ENCODE measurements at regions not wholly inside any gene's neighbourhood (a gene's known extent, or its start where the extent isn't known, plus 50 kb on each side); places are given as distances from the start of the nearest gene placed in this dataset.
"Not testable (repeated sequence)": the region's sequence is repeated elsewhere in the genome, so short reads cannot be mapped to it uniquely, and the experiment has no call there.

DNA sequence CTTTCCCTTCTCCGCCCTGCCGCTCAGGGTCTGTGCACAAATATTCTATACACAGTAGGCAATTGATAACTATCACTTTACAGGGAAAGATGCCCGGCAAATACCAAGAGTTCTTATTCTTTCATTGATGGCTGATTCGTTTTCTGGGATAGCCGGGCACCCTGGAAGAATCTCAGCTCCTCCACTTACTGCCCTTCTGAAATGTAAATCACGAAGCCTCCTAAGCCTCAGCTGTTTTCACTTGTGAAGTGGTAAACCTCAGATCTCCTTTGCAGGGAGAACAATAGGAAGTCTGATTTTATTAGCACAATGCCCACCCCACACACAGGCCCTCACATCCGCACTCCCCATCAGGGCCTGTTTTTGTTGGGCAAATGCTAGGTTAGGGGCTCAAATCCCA lies 203.8 kb upstream of the SPATA31A3 start:
- not testable (repeated sequence) for H3K9me3 ChIP-seq (ENCODE audit: control insufficient read depth, insufficient read depth, low read depth, low read length); H2AFZ ChIP-seq (ENCODE audit: low read length); H3K4me3 ChIP-seq (replicated peaks in 1 of 4; ENCODE audit: control extremely low read depth in 1 of 4, insufficient read depth in 1 of 4, low read depth in 3 of 4, low read length in 4 of 4); H4K20me1 ChIP-seq (ENCODE audit: control insufficient read depth, extremely low read depth, insufficient read depth, low read length); H3K9ac ChIP-seq (ENCODE audit: insufficient read depth, low read length); H3K36me3 ChIP-seq (ENCODE audit: control insufficient read depth, insufficient read depth, low read length); DNase-seq (ENCODE audit: low read depth in 2 of 2); H3K27me3 ChIP-seq (ENCODE audit: control insufficient read depth, insufficient read depth, low read length); H3K27ac ChIP-seq (ENCODE audit: insufficient read depth, low read length); H3K79me2 ChIP-seq (ENCODE audit: control insufficient read depth, insufficient read depth, low read length); H3K4me1 ChIP-seq (ENCODE audit: control insufficient read depth, extremely low read depth, insufficient read depth, low read length); H3K4me2 ChIP-seq (ENCODE audit: extremely low read depth, insufficient read depth, low read length)

DNA sequence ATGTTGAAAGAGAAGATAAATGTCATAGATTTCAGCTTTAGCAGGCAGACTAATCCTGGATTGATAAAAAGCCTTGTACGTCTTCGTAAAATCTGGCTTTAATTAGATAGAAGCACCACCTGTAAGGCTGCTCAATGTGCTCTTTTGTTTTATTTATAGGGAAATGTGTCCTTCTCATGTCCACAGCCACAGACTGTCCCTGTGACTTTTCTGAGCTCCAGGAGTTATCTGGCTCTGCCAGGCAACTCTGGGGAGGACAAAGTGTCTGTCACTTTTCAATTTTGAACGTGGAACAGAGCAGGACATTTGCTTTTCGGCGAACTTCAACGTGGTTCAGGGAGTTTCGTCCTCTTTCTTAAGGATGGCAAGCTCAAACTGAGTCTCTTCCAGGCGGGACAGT lies 203.0 kb upstream of the SPATA31A3 start:
- not testable (repeated sequence) for H2AFZ ChIP-seq (ENCODE audit: low read length); DNase-seq (ENCODE audit: low read depth in 2 of 2)

DNA sequence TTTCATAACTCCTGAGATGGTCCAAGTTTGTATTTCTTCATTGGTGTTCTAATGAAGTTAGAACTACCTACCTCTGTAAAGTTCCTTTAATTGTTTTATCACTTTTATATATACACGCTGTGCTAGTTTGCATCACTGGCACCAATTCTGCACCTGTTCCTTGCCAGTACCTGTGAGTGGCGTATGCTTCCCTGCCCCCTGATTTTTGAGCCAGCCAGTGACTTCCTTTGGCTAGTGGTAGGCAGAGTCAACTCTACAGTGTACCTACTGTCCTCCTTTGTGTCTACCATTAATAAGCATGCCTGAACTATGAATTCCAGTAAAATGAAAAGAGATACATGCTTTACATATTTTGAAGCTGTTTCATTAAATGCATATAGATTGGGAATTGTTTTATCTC lies 186.8 kb upstream of the SPATA31A3 start:
- not testable (repeated sequence) for H3K9ac ChIP-seq (ENCODE audit: insufficient read depth, low read length); H4K20me1 ChIP-seq (ENCODE audit: control insufficient read depth, extremely low read depth, insufficient read depth, low read length); H3K4me3 ChIP-seq (replicated peaks in 1 of 4; ENCODE audit: control extremely low read depth in 1 of 4, insufficient read depth in 1 of 4, low read depth in 3 of 4, low read length in 4 of 4); H3K4me1 ChIP-seq (ENCODE audit: control insufficient read depth, extremely low read depth, insufficient read depth, low read length); H2AFZ ChIP-seq (ENCODE audit: low read length); H3K79me2 ChIP-seq (ENCODE audit: control insufficient read depth, insufficient read depth, low read length); H3K9me3 ChIP-seq (ENCODE audit: control insufficient read depth, insufficient read depth, low read depth, low read length); DNase-seq (ENCODE audit: low read depth in 2 of 2); H3K4me2 ChIP-seq (ENCODE audit: extremely low read depth, insufficient read depth, low read length); H3K27me3 ChIP-seq (ENCODE audit: control insufficient read depth, insufficient read depth, low read length); H3K36me3 ChIP-seq (ENCODE audit: control insufficient read depth, insufficient read depth, low read length); H3K27ac ChIP-seq (ENCODE audit: insufficient read depth, low read length)

More for the DNA sequence above, 203.0 kb upstream of the SPATA31A3 start:
- not testable (repeated sequence) for H3K4me3 ChIP-seq (replicated peaks in 1 of 4; ENCODE audit: control extremely low read depth in 1 of 4, insufficient read depth in 1 of 4, low read depth in 3 of 4, low read length in 4 of 4); H3K27me3 ChIP-seq (ENCODE audit: control insufficient read depth, insufficient read depth, low read length); H4K20me1 ChIP-seq (ENCODE audit: control insufficient read depth, extremely low read depth, insufficient read depth, low read length); H3K79me2 ChIP-seq (ENCODE audit: control insufficient read depth, insufficient read depth, low read length); H3K27ac ChIP-seq (ENCODE audit: insufficient read depth, low read length); H3K4me2 ChIP-seq (ENCODE audit: extremely low read depth, insufficient read depth, low read length); H3K9ac ChIP-seq (ENCODE audit: insufficient read depth, low read length); H3K36me3 ChIP-seq (ENCODE audit: control insufficient read depth, insufficient read depth, low read length); H3K9me3 ChIP-seq (ENCODE audit: control insufficient read depth, insufficient read depth, low read depth, low read length); H3K4me1 ChIP-seq (ENCODE audit: control insufficient read depth, extremely low read depth, insufficient read depth, low read length)

DNA sequence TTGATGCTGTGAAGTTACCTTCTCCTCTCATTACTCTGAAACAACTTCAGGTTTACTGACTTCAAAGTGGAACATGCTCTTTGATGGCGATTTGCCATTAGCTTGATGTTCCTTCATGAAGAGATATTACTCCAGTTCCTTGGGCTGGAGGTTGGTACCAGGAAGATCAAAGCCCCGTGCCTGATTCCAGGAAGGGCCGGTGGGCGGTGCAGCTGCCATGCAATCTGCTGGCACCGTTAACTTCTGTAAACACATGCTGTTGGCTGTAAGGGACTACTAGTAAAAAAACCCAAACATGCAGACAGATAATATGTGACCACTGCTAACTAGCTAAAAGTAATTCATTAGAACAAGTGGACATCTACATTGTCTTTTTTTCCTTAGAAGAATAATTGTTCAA lies 182.8 kb upstream of the SPATA31A3 start:
- not testable (repeated sequence) for H3K27me3 ChIP-seq (ENCODE audit: control insufficient read depth, insufficient read depth, low read length); H3K27ac ChIP-seq (ENCODE audit: insufficient read depth, low read length); H3K4me2 ChIP-seq (ENCODE audit: extremely low read depth, insufficient read depth, low read length); H3K9ac ChIP-seq (ENCODE audit: insufficient read depth, low read length); H3K36me3 ChIP-seq (ENCODE audit: control insufficient read depth, insufficient read depth, low read length); H3K9me3 ChIP-seq (ENCODE audit: control insufficient read depth, insufficient read depth, low read depth, low read length); DNase-seq (ENCODE audit: low read depth in 2 of 2); H3K79me2 ChIP-seq (ENCODE audit: control insufficient read depth, insufficient read depth, low read length); H4K20me1 ChIP-seq (ENCODE audit: control insufficient read depth, extremely low read depth, insufficient read depth, low read length); H2AFZ ChIP-seq (ENCODE audit: low read length); H3K4me3 ChIP-seq (replicated peaks in 1 of 4; ENCODE audit: control extremely low read depth in 1 of 4, insufficient read depth in 1 of 4, low read depth in 3 of 4, low read length in 4 of 4); H3K4me1 ChIP-seq (ENCODE audit: control insufficient read depth, extremely low read depth, insufficient read depth, low read length)

DNA sequence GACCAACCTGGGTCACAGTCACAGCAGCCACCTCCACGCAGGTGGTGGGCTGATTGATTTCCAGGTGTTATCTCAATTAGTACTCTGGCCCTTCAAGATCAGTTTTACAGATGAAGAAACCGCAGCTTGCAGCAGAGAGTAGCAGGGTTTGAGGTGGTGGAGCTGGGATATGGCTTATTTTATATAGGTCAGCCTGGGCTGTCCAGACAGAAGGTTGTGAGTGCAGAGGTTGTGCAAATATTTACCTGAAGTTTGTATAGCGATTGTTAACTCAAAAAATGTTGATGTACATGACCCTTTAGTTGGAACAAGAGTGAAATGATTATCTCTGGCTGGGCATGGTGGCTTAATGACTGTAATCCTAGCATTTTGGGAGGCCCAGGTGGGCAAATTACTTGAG lies 179.4 kb upstream of the SPATA31A3 start:
- not testable (repeated sequence) for H2AFZ ChIP-seq (ENCODE audit: low read length); H3K79me2 ChIP-seq (ENCODE audit: control insufficient read depth, insufficient read depth, low read length); H3K4me1 ChIP-seq (ENCODE audit: control insufficient read depth, extremely low read depth, insufficient read depth, low read length); H4K20me1 ChIP-seq (ENCODE audit: control insufficient read depth, extremely low read depth, insufficient read depth, low read length); H3K9me3 ChIP-seq (ENCODE audit: control insufficient read depth, insufficient read depth, low read depth, low read length); H3K27ac ChIP-seq (ENCODE audit: insufficient read depth, low read length); DNase-seq (ENCODE audit: low read depth in 2 of 2); H3K4me2 ChIP-seq (ENCODE audit: extremely low read depth, insufficient read depth, low read length); H3K4me3 ChIP-seq (replicated peaks in 1 of 4; ENCODE audit: control extremely low read depth in 1 of 4, insufficient read depth in 1 of 4, low read depth in 3 of 4, low read length in 4 of 4); H3K36me3 ChIP-seq (ENCODE audit: control insufficient read depth, insufficient read depth, low read length); H3K9ac ChIP-seq (ENCODE audit: insufficient read depth, low read length); H3K27me3 ChIP-seq (ENCODE audit: control insufficient read depth, insufficient read depth, low read length)

DNA sequence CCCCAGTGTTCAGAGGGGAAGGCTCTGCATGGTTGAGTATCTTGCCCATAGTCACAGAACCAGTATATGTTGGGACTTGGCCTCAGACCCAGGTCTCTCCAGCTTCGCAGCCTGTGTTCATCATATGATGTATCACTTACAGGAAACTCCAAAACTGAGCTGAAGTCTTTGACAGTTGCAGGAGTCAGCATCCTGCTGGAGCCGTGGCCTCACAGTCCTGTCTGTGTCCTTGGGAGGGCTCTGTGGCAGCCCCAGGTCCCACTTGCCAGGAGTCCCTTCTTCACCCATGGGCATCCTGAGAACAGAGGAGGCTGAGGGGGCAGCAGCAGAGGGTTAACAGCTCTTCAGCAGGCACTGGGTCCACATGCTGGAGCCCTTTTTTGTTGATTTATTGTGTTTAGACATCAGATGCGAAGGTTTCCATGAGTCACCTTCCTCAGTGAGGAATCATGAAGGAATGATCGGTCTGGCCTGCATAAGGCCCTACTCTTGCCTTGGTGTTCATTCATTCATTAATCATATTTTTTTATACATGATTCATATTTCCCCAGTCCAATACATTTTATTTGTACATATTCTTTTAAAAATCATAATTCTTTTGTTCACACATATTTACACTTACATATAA lies 176.3 kb upstream of the SPATA31A3 start:
- H3K4me2 ChIP-seq (ENCODE audit: extremely low read depth, insufficient read depth, low read length); H3K36me3 ChIP-seq (ENCODE audit: control insufficient read depth, insufficient read depth, low read length); H2AFZ ChIP-seq (ENCODE audit: low read length); H3K27ac ChIP-seq (ENCODE audit: insufficient read depth, low read length); H3K9me3 ChIP-seq (ENCODE audit: control insufficient read depth, insufficient read depth, low read depth, low read length); H3K9ac ChIP-seq (ENCODE audit: insufficient read depth, low read length); H3K4me1 ChIP-seq (ENCODE audit: control insufficient read depth, extremely low read depth, insufficient read depth, low read length); H3K27me3 ChIP-seq (ENCODE audit: control insufficient read depth, insufficient read depth, low read length); H4K20me1 ChIP-seq (ENCODE audit: control insufficient read depth, extremely low read depth, insufficient read depth, low read length); DNase-seq (ENCODE audit: low read depth in 2 of 2); H3K79me2 ChIP-seq (ENCODE audit: control insufficient read depth, insufficient read depth, low read length); H3K4me3 ChIP-seq (replicated peaks in 1 of 4; ENCODE audit: control extremely low read depth in 1 of 4, insufficient read depth in 1 of 4, low read depth in 3 of 4, low read length in 4 of 4): not testable (repeated sequence)

DNA sequence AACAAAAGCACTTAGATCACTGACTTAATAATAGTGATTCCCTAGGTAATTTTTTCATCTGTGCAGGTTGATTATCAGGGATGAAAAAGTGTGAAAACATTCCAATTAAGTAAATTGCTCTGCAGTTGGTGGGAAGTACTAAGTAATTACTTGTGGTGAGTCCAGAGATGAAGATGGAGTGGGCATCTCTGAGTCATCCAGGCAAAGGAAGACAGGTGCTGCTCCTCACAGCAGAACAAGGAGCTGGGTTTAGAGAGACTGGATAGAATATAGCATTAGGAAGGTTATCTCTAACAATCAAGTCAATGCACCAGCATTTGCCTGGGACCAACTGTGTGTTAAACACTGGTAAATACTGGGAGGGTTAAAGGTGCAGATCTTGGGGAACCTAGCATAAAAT lies 174.0 kb upstream of the SPATA31A3 start:
- H4K20me1 ChIP-seq (ENCODE audit: control insufficient read depth, extremely low read depth, insufficient read depth, low read length); H3K4me1 ChIP-seq (ENCODE audit: control insufficient read depth, extremely low read depth, insufficient read depth, low read length); H3K9ac ChIP-seq (ENCODE audit: insufficient read depth, low read length); H3K4me3 ChIP-seq (replicated peaks in 1 of 4; ENCODE audit: control extremely low read depth in 1 of 4, insufficient read depth in 1 of 4, low read depth in 3 of 4, low read length in 4 of 4); H2AFZ ChIP-seq (ENCODE audit: low read length); H3K27me3 ChIP-seq (ENCODE audit: control insufficient read depth, insufficient read depth, low read length); H3K36me3 ChIP-seq (ENCODE audit: control insufficient read depth, insufficient read depth, low read length); H3K9me3 ChIP-seq (ENCODE audit: control insufficient read depth, insufficient read depth, low read depth, low read length); H3K27ac ChIP-seq (ENCODE audit: insufficient read depth, low read length); H3K79me2 ChIP-seq (ENCODE audit: control insufficient read depth, insufficient read depth, low read length); H3K4me2 ChIP-seq (ENCODE audit: extremely low read depth, insufficient read depth, low read length); DNase-seq (ENCODE audit: low read depth in 2 of 2): not testable (repeated sequence)

Measured in fibroblast of lung (primary cell).